GM18907 (cell line): ENCODE measurements at regions not wholly inside any gene's neighbourhood (a gene's known extent, or its start where the extent isn't known, plus 50 kb on each side); places are given as distances from the start of the nearest gene placed in this dataset.

Experiments
- ATAC-seq: cut with Tn5 transposase; IDR thresholded peaks from one replicate; pipeline ENCODE4 v1.9.1; 2021; ENCODE audit warnings: mild to moderate bottlenecking, moderate library complexity; ENCODE audit not compliant: unreplicated experiment

DNA sequence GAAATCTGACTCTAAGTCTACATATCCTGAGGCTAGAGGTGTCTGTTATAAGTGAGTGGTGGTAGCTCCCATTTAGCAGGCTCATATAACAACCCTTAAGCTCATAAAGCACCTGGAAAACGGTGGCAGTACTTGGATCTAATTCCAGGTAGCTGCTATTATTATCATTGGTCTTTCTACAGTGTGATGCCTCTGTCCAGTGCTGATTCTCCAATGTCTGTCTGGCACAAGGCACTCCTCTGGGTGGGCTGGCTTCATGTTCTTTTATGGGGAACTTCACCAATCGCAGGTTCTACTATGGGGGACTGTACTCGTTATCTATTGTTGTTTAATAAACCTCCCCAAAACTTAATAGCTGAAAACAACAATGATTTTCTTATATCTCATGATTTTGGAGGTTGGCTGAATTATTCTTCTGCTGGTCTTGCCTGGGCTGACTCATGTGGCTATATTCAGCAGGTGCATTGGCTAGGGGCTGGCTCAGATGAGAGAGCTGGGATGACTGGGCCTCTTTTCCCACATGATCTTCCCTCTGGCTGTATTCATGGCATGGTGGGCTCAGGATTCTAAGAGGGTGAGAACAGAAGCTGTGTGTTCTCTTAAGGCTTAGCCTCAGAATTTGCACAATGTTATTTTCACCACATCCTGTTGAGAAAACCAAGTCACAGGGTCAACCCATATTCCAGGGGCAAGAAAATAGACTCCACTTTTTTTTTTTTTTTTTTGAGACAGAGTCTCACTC, 93.0 kb upstream of the PCGF5 start:
- ATAC-seq = no peak

DNA sequence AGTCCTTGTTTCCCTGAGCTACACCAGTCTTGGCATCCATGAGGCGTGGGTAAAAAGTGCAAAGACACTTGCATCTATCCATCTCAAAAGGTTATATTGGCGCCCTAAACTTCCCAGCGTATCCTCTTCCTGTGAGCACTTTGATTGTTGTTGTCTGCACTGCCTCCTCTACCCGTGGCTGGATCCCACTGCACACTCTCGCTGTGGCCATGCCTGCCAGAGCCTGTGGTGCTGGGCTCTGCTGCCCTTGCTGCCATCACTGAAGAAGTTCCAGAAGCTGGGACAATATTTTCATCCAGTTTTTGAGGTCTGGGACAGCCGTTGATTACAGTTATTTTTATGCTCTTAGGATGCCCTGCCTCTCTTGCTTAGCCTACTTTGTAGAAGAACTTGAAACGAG, 85.3 kb upstream of the PCGF5 start:
- ATAC-seq = no peak

DNA sequence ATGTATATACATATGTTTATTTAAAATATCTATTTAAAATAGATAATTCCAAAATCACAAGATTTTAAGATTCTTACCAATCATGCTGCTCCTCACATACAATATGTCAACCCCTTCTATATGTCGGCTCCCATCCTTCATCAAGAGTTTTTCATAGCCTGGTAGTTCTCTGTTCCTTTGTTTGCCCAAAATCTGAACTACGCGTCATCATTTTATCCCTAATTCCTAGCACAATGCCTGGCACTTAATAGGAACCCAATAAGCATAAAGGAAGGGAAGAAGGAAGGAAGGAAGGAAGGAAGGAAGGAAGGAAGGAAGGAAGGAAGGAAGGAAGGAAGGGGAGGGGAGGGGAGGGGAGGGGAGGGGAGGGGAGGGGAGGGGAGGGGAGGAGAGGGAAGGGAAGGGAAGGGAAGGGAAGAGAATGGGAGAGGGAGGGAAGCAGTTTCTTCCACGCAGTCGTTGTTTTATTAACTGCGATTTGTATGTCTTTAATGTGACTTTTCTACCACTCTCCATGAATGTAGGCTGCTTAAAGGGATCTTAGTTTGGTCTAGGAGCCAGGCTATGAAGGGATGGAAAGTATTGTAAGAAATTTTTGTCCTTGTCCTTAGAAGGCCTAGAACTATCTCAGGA, 83.3 kb upstream of the PCGF5 start:
- ATAC-seq = no peak

DNA sequence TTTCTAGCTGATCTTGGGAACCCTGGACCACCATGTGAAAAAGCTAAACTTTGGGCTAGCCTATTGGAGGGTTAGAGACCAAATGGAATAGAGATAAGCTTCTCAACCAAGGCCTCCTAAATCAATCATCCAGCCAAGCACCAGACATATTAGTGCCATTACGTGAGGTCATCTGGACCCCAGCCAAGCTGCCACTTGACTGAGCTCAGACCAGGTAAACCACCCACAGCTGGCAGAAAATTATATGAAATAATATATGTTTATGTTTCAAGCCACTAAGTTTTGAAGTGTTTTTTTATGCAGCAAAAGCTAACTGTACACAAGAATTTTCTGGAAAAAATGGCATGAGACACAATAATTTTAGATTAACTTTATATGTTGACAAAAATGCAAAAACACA, 82.6 kb upstream of the PCGF5 start:
- no peak for ATAC-seq

DNA sequence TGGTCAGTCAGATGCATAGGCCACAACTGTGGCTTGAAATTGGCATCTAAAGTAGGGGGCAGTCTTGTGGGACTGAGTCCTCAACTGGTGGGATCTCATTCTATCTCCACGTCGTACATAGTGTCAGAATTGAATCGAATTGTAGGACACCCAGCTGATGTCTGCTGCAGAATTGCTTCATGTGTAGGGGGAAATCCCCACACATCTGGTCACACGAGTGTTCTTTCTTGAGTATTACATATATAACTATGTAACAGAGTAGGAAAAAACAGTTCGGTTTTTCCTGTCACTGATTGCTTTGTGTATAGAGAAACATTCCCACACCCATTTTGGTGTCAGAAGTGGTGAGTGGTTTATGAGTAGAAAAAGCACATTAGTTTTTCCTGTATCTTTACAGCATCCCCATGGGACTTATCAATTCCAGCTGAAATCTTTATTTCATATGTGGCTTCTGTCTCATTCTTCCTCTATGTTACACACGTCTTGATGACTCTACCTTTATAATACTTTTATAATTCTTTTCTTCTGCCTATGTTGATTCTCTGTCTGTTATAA, 79.4 kb upstream of the PCGF5 start:
- no peak for ATAC-seq

DNA sequence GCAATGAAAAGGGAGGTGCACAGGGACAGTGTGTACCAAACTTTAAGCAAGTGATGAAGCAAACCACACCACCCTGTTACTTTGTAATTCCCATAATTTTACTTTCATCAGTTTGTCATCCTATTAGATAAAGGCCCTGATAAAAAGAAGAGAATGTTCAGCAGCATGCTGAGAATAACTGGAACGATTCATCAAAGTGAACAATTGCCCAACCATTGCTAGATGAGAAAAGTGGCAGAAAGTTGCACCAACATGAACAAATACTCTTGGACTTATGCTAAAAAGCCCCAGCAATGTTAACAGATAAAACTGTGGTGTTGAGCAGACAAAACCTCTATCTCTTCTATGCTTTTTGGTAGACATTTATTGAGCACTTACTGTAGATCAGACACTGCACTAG, 75.5 kb upstream of the PCGF5 start:
- ATAC-seq = no peak

DNA sequence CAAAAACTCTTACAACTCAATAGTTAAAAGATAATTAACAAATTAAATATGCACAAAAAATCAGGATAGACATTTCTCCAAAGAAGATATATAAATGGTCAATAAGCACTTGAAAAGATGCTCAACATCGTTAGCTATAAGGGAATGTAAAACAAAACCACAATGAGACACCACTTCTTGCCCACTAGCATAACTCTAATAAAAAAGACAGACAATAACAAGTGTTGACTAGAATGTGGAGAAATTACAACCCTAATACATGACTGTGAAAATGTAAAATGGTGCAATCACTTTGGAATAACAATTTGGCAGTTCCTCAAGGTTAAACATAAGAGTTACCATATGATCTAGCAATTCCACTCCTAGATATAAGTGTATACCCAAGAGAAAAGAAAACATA, 74.3 kb upstream of the PCGF5 start:
- ATAC-seq = no peak

DNA sequence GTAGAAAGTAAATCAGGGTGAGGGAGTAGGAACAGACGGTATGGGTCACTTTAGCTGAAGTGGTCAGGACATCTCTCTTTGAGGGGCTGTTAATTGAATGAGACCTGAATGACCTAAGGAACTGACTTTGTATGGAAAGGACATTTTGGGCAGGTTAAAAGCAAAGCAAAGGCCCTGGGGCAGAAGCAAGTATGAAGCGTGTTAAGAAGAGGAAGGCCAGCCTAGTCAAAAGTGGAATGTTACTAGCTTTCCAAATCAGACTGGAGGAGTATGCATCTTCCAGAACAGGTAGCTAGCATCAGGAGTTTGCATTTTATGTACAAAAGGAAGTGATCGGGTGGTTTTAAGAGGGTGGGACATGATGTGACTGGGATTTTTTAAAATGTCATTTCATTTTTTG, 70.9 kb upstream of the PCGF5 start:
- no peak for ATAC-seq

DNA sequence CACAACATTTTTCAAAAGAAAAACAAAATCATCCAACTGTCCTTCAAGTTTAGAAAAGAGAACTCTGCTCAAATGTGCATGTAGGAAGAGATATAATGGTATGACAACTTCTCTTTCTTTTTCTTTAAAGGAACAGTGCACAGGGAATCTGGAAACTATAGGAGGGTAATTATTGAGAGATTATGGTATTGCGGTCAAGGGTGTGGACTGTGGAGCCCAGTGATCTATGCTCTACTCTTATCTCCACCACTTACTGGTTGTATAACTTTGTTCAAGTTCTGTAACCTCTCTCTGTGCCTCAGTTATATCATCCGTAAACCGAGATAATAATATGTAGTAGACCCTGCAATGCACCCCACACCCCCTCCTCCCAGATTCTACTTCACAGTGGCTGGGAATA, 69.8 kb upstream of the PCGF5 start:
- no peak for ATAC-seq

DNA sequence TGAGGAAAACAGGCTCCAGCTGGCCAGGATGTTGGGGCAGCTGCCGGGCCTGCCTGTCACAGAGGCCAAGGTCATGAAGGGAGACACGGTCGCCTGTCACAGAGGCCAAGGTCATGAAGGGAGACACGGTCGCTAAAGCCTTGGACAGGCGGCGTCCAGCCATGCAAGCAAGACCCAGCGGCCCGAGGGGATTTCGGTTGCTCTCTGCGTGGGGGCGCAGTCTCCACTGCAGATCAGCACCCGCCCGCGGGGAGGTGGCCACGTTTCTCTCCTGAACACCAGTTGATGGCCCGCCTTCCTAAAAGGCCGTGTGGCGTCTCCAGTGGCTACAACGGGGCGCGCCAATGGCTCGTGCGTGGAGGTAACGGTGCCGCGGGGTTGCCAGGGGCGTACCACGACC, 67.0 kb upstream of the PCGF5 start:
- ATAC-seq = no peak

DNA sequence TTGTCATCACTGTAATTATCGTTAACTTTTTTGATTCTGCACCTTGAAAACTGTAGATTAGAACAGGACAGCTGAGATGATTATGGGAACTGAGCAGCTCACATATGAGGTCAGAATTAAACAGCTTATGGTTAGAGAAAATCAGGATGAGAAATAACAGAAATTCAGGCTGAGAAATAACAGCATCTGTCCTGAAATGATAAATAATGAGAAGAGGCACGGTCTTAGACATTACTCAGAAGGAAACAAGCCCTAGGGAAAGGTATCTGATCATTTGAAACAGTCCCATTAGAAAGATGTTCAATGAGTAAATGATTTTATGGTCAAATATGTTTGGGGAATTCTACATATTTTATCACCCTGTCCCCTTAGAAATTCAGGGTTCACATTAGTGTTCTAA, 65.6 kb upstream of the PCGF5 start:
- no peak for ATAC-seq

DNA sequence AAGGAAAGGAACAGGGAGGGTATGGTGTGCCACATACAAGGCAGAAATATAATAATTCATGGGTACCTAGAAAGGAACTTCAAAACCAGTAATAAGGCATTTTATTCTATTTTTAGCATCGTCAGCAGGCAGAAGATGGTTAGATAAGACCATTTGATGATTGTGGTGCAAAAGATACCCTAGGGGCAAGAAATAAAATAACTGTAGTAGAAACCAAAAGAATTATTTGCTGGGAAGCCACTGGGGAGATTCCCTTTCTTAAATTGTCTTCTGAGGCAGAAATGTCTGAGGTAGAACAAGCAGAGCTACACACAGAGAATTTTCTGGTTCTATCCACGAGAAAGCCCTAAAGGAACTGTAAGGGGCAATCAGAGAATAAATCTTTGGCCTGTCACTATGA, 64.3 kb upstream of the PCGF5 start:
- no peak for ATAC-seq

DNA sequence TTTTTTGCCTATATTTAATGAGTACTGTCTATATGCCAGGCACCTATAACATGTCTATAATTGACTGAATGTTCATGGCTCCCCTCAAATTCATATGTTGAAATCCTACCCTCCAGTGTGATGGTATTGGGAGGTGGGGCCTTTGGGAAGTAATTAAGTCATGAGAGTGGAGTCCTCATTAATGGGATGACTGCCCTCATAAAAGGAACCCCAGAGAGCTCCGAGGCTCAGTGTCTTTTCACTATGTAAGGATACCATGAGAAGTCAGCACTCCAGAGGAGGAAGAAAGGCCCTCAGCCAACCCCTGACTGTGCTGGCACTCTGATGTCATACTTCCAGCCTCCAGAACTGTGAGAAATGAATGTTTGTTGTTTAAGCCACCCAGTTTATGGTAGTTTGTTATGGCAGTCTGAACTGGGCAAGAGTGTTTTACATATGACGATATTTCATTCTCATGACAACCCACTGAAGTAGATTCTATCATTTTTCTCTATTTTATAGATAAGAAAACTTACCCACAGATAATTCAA, 61.1 kb upstream of the PCGF5 start:
- no peak for ATAC-seq

DNA sequence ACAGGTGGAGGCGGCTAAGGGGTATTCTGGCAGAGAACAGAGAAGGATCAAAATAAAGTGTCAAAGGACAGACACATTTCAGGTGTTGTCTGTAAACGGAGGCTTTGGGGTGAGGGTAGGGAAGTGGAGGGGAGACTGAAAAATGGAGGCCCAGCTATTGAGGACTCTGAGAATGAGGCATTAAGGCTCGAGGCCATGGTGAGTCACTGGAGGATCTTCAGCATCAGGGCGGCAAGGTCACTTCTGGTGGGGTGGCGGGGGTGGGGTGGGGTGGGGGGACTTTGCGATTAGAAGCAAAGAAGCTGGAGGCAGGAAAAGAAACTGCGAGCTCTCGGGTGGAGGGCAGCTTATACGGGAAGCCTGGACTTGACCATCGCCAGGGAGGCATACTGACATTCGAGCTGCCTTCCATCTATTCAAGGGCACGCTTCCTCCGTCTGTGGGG, 58.4 kb upstream of the PCGF5 start:
- ATAC-seq = no peak

DNA sequence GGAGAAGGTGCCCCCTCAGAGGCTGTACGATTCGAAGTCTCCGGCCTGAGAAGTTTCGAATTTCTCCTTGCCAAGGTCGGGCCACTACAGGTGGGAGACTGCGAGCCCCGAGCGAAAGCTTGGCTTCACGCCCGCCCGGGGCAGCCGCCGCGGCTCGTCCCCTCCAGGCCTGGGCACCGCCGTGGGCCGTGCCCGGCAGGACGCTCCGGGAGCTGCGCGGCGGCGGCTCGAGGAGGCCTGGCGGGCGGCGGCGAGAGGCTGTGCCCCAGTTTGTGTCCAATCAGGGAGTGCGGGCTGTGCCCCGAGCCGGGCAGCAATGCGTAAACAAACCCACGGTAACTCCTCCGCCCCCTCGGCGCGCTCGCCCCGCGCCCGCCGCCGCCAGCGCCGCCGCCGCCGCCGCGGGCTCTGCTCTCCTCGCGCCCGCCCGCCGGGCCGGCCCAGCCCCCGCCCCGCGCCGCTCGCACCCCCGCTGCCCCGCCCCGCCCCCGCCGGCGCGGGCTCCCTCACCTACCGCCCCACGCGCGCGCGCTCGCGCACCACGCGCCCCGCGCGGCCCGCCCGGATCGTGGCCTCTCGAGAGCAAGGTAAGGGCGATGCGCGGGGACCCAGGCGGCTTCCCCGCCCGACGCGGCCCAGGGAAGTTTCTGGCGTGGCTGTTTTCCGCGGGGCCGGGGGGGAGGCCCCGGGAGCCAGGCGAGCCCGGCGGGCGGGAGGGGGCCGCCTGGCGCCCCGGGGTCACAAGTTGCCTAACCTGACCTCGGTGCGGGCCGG, 57.8 kb upstream of the PCGF5 start:
- peak; percentile 59 for ATAC-seq

DNA sequence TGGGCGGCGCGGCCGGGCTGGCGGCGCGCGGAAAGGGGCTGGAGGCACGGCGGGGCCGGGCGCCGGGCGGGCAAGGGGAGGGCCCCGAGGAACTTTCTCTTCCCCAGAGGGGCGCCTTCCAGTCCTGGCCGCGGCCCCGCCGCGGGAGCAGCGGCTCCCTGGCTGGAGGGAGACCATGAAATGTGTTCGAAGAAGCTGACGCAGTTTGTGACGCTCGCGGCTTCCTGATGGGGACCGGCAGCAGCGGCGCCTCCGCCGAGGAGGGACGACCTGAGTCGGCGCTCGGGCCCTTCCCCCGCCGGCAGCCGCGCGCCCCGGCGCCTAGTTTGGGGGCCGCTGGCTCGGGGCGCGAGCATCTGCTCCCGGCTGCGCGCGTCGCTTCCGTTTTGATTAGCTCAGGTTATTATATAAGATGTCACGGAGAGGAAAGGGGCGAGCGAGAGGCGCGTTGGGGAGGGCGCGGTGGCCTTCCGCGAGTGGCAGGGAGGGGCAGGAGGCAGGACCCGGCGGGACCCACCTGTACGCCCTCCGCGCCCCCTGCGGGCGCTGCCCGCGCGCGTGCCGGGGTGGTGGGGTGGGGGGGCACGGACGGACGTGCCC, 57.1 kb upstream of the PCGF5 start:
- peak; percentile 62 for ATAC-seq

DNA sequence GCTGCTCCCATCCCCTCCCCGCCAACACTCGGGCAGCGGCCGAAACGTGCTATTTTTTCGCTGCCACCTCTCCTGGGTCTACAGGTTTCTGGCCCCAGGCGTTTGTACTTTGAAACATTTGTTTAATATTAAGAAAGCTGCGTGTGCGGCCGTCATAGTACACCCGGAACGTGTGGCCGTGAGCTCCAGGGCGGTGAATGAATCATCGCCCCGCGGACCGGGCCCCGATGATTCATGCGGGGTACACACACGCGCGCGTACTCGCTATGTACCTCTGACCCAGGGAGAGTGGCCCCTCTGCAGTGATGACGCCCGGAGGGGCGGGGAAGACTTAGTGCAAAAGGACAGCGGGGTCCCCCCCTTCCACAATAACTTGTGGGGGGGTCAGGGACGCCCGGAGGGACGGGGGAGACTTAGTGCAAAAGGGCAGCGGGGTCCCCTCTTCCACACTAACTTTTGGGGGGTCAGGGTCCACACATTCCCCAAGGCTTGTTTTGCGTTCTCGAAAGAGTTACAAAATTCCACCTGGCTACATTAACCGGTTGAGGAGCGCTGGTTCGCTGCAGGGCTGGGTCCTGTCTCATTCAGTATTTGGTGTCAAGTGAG, 56.5 kb upstream of the PCGF5 start:
- ATAC-seq = peak; percentile 32

DNA sequence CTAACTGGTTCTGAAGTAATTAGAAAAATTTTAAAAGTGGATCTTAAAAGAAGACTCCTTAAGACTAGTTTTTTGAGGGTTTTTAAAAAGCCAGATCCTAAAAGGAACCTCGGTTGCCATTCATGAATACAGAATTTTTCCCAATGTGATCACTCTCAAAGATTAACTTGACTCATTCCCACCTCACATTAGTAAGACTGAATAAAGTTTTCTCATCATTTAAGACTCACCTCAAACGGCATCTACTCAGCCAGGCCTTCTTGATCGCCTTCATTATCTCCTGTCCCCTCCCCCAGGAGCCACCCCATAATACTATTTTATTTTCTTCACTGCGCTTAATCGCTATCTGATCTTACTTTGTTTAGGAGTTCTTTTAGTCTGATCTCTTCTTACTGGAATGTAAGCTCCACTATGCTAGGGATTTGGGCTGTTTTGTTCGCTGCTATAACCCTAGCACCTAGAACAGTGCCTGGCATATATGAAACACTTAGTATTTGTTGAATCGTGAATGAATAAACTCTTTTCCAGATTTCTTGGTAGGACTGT, 55.9 kb upstream of the PCGF5 start:
- no peak for ATAC-seq

DNA sequence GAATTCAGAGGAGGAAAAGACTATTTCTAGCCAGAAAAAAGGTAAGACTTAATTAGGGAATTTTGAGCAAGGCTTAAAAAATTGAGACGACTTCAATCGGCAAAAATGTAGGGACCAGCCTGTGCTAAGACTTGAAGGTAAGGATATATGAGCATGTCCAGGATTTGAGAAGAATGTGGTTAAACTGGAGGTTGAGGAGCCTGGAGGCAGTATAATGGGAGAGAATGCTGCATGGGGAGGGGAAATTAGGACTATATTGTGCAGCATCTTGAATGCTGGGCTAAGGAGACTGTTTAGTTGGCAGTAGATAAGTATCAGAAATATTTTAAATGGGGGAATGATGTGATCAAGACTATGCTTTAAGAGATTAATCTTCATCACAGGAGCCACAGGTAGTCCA, 53.1 kb upstream of the PCGF5 start:
- no peak for ATAC-seq

DNA sequence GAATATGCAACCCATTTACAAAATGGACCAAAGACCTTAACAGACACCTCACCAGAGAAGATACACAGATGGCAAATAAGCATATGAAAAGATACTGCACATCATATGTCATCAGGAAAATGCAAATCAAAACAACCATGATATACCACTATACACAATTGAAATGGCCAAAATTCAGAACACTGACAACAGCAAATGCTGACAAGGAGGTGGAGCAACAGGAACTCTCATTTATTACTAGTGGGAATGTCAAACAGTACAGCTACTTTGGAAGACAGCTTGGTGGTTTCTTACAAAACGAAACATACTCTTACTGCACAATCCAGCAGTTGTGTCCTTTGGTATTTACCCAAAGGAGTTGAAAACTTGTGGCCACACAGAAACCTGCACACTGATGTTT, 50.0 kb upstream of the PCGF5 start:
- ATAC-seq = no peak
